ENCODE measurements at regions not wholly inside any gene's neighbourhood (a gene's known extent, or its start where the extent isn't known, plus 50 kb on each side); places are given as distances from the start of the nearest gene placed in this dataset.

- TF ChIP-seq POLR2AphosphoS5 (IDR thresholded peaks at IDR 0.05; ENCODE audit: low read depth, low read length) (no peak), REST (IDR thresholded peaks at IDR 0.05; ENCODE audit: insufficient read depth in 1 of 2, low read depth in 2 of 2, low read length in 2 of 2) (no peak), TAF1 (IDR thresholded peaks at IDR 0.05; ENCODE audit: borderline replicate concordance, insufficient read depth, low read length) (no peak), SIN3A (IDR thresholded peaks at IDR 0.05; ENCODE audit: borderline replicate concordance, insufficient read depth, low read length) (no peak)
Measured at GRCh38 chr7:84611391-84611790, 416.8 kb upstream of the SEMA3A start.

Data from PFSK-1 (cell line).